HEK293 (cell line): ENCODE measurements at regions not wholly inside any gene's neighbourhood (a gene's known extent, or its start where the extent isn't known, plus 50 kb on each side); places are given as distances from the start of the nearest gene placed in this dataset.

Source experiments
- CTCF ChIA-PET: fragments of 350-600 bp; formaldehyde crosslinking; extraction: SDS; loops from one replicate; lab custom pipeline; 2021; ENCODE audit warnings: antibody characterized with exemption; lab: Yijun Ruan, JAX
- POLR2A ChIA-PET: fragments of 300-600 bp; formaldehyde crosslinking; extraction: SDS; loops from one replicate; lab custom pipeline; 2020; ENCODE audit warnings: antibody characterized with exemption, inconsistent platforms; lab: Yijun Ruan, JAX
- H3K27ac ChIP-seq: fragments of 200-500 bp; sonication (Bioruptor generic); 2 replicates; pipeline ENCODE4 v1.5.1; 2014; ENCODE audit warnings: low read depth, low read length, control low read depth, inconsistent platforms; ENCODE audit errors: extremely low read depth
- H3K36me3 ChIP-seq, 2 experiments: fragments of 200-500 bp in 1 of 2; sonication (Bioruptor generic) in 1 of 2; 1 replicate in 1 of 2; 2 replicates in 1 of 2; pipeline ENCODE4 v1.5.1; 2014 to 2017; ENCODE audit warnings: inconsistent platforms in 2 of 2, low read length in 2 of 2; ENCODE audit not compliant: control insufficient read depth in 2 of 2, insufficient read depth in 1 of 2
- H3K4me1 ChIP-seq: fragments of 200-500 bp; sonication (Bioruptor generic); 2 replicates; pipeline ENCODE4 v1.5.1; 2014; ENCODE audit warnings: mild to moderate bottlenecking, low read length, inconsistent platforms; ENCODE audit not compliant: control insufficient read depth, insufficient read depth
- H3K4me3 ChIP-seq: 2 replicates; pipeline ENCODE4 v1.5.1; 2011; ENCODE audit warnings: low read depth, mild to moderate bottlenecking, control low read depth, low read length, moderate library complexity
- H3K9me3 ChIP-seq: fragments of 200-500 bp; sonication (Bioruptor generic); 2 replicates; pipeline ENCODE4 v1.5.1; 2014; ENCODE audit warnings: low read depth, low read length, inconsistent platforms; ENCODE audit not compliant: control insufficient read depth, insufficient read depth
- GLI2 ChIP-seq: fragments of 450-650 bp; formaldehyde crosslinking; IDR thresholded peaks from 2 replicates; pipeline ENCODE4; 2017; ENCODE audit warnings: missing biosample characterization, missing genetic modification characterization, low read depth, borderline replicate concordance
- HIC1 ChIP-seq: fragments of 450-650 bp; formaldehyde crosslinking; IDR thresholded peaks from 2 replicates; pipeline ENCODE4 v1.5.1; 2016; ENCODE audit warnings: missing biosample characterization, missing genetic modification characterization
- KLF8 ChIP-seq: fragments of 450-650 bp; formaldehyde crosslinking; IDR thresholded peaks from 2 replicates; pipeline ENCODE4 v1.5.1; 2016; ENCODE audit warnings: missing biosample characterization, missing genetic modification characterization
- PRDM1 ChIP-seq: fragments of 450-650 bp; formaldehyde crosslinking; IDR thresholded peaks from 2 replicates; pipeline ENCODE4; 2016; ENCODE audit warnings: missing biosample characterization, missing genetic modification characterization
- PRDM4 ChIP-seq: fragments of 450-650 bp; formaldehyde crosslinking; IDR thresholded peaks from 2 replicates; pipeline ENCODE4 v1.5.1; 2017; ENCODE audit warnings: missing biosample characterization, missing genetic modification characterization
- RBAK ChIP-seq: fragments of 450-650 bp; formaldehyde crosslinking; IDR thresholded peaks from 2 replicates; pipeline ENCODE4 v1.5.1; 2016; ENCODE audit warnings: missing biosample characterization, missing genetic modification characterization
- SP2 ChIP-seq: fragments of 450-650 bp; formaldehyde crosslinking; IDR thresholded peaks from 2 replicates; pipeline ENCODE4 v1.5.1; 2016; ENCODE audit warnings: missing biosample characterization, missing genetic modification characterization
- TCF7L2 ChIP-seq: IDR thresholded peaks from 2 replicates; pipeline ENCODE4 v1.6.1; 2011; ENCODE audit warnings: low read depth, mild to moderate bottlenecking, inconsistent platforms, low read length, moderate library complexity, borderline replicate concordance
- ZBTB1 ChIP-seq: fragments of 450-650 bp; formaldehyde crosslinking; IDR thresholded peaks from 2 replicates; pipeline ENCODE4 v1.5.1; 2016; ENCODE audit warnings: missing biosample characterization, missing genetic modification characterization
- ZBTB11 ChIP-seq: fragments of 450-650 bp; formaldehyde crosslinking; conservative IDR thresholded peaks from 2 replicates; pipeline ENCODE4 v1.5.1; 2016; ENCODE audit warnings: low read depth, missing biosample characterization, missing genetic modification characterization
- ZFP3 ChIP-seq: fragments of 450-650 bp; formaldehyde crosslinking; IDR thresholded peaks from 2 replicates; pipeline ENCODE4 v1.5.1; 2016; ENCODE audit warnings: low read depth, missing biosample characterization, missing genetic modification characterization
- ZFP41 ChIP-seq: fragments of 450-650 bp; formaldehyde crosslinking; IDR thresholded peaks from 2 replicates; pipeline ENCODE4 v1.5.1; 2016; ENCODE audit warnings: missing biosample characterization, missing genetic modification characterization, borderline replicate concordance
- ZNF133 ChIP-seq: fragments of 450-650 bp; formaldehyde crosslinking; IDR thresholded peaks from 2 replicates; pipeline ENCODE4 v1.5.1; 2016; ENCODE audit warnings: missing biosample characterization, missing genetic modification characterization
- ZNF146 ChIP-seq: fragments of 450-650 bp; formaldehyde crosslinking; IDR thresholded peaks from 2 replicates; pipeline ENCODE4 v1.5.1; 2016; ENCODE audit warnings: missing biosample characterization, missing genetic modification characterization
- ZNF155 ChIP-seq: fragments of 450-650 bp; formaldehyde crosslinking; IDR thresholded peaks from 2 replicates; pipeline ENCODE4 v1.5.1; 2016; ENCODE audit warnings: missing biosample characterization, missing genetic modification characterization
- ZNF16 ChIP-seq: fragments of 450-650 bp; formaldehyde crosslinking; IDR thresholded peaks from 2 replicates; pipeline ENCODE4 v1.5.1; 2016; ENCODE audit warnings: low read depth, missing biosample characterization, missing genetic modification characterization
- ZNF19 ChIP-seq: fragments of 450-650 bp; formaldehyde crosslinking; IDR thresholded peaks from 2 replicates; pipeline ENCODE4; 2016; ENCODE audit warnings: missing biosample characterization, missing genetic modification characterization, low read depth
- ZNF211 ChIP-seq: fragments of 450-650 bp; formaldehyde crosslinking; IDR thresholded peaks from 2 replicates; pipeline ENCODE4 v1.5.1; 2016; ENCODE audit warnings: low read depth, missing biosample characterization, missing genetic modification characterization
- ZNF24 ChIP-seq: fragments of 450-650 bp; formaldehyde crosslinking; IDR thresholded peaks from 2 replicates; pipeline ENCODE4 v1.5.1; 2016; ENCODE audit warnings: missing biosample characterization, missing genetic modification characterization
- ZNF423 ChIP-seq: fragments of 450-650 bp; formaldehyde crosslinking; IDR thresholded peaks from 2 replicates; pipeline ENCODE4 v1.5.1; 2016; ENCODE audit warnings: missing biosample characterization, missing genetic modification characterization
- ZNF473 ChIP-seq: fragments of 450-650 bp; formaldehyde crosslinking; IDR thresholded peaks from 2 replicates; pipeline ENCODE4 v1.5.1; 2017; ENCODE audit warnings: missing biosample characterization, missing genetic modification characterization
- ZNF48 ChIP-seq: fragments of 450-650 bp; formaldehyde crosslinking; IDR thresholded peaks from 2 replicates; pipeline ENCODE4 v1.5.1; 2016; ENCODE audit warnings: missing biosample characterization, missing genetic modification characterization
- ZNF558 ChIP-seq: fragments of 450-650 bp; formaldehyde crosslinking; IDR thresholded peaks from 2 replicates; pipeline ENCODE4 v1.5.1; 2016; ENCODE audit warnings: missing biosample characterization, missing genetic modification characterization
- ZNF596 ChIP-seq: fragments of 450-650 bp; IDR thresholded peaks from 2 replicates; pipeline ENCODE4 v1.5.0; 2018; ENCODE audit warnings: missing biosample characterization, mild to moderate bottlenecking, missing genetic modification characterization, moderate library complexity
- ZNF664 ChIP-seq: fragments of 450-650 bp; formaldehyde crosslinking; IDR thresholded peaks from 2 replicates; pipeline ENCODE4 v1.5.1; 2016; ENCODE audit warnings: missing biosample characterization, missing genetic modification characterization
- ZNF701 ChIP-seq: fragments of 450-650 bp; formaldehyde crosslinking; IDR thresholded peaks from 2 replicates; pipeline ENCODE4 v1.5.1; 2016; ENCODE audit warnings: missing biosample characterization, missing genetic modification characterization
- ZSCAN18 ChIP-seq: fragments of 450-650 bp; formaldehyde crosslinking; IDR thresholded peaks from 2 replicates; pipeline ENCODE4 v1.5.1; 2016; ENCODE audit warnings: missing biosample characterization, missing genetic modification characterization
- ZSCAN5A ChIP-seq: fragments of 450-650 bp; formaldehyde crosslinking; IDR thresholded peaks from 2 replicates; pipeline ENCODE4 v1.5.1; 2016; ENCODE audit warnings: missing biosample characterization, missing genetic modification characterization

GRCh38 chr12:58487255-58487654 lies 433.0 kb downstream of the LRIG3 start:
- ChIA-PET POLR2A (no interaction called here), CTCF (no interaction called here)
- H3K9me3 ChIP-seq: no peaks in the 10 kb centered on the region
- peaks cover 8% of the 10 kb centered on the region; the same call in 1 of the 2 replicates for H3K4me1 ChIP-seq
- no peak for TF ChIP-seq ZNF664 (tag by site-specific recombination)
- no peak for TF ChIP-seq PRDM1
- no peak for TF ChIP-seq ZNF19
- no peak for TF ChIP-seq ZFP3 (tag by site-specific recombination)
- no peak for TF ChIP-seq ZNF558
- TF ChIP-seq ZNF701 (tag by site-specific recombination): no peak
- TF ChIP-seq KLF8: no peak
- no peak for TF ChIP-seq ZFP41 (tag by site-specific recombination)
- no peak for TF ChIP-seq ZNF146 (tag by site-specific recombination)
- no peak for TF ChIP-seq ZNF423
- no peak for TF ChIP-seq TCF7L2
- TF ChIP-seq ZNF24 (tag by site-specific recombination): no peak
- TF ChIP-seq ZNF133: no peak
- no peak for TF ChIP-seq ZNF473 (tag by site-specific recombination)
- no peak for TF ChIP-seq GLI2 (tag by site-specific recombination)
- TF ChIP-seq HIC1: no peak
- TF ChIP-seq PRDM4 (tag by site-specific recombination): no peak
- TF ChIP-seq ZNF211 (tag by site-specific recombination): no peak
- TF ChIP-seq ZNF48: no peak
- TF ChIP-seq ZNF596 (tag by site-specific recombination): no peak
- no peak overlapping the region for H3K27ac ChIP-seq
- H3K4me3 ChIP-seq: no peak overlapping the region
- H3K36me3 ChIP-seq: no peaks in the 10 kb centered on the region

- no peak overlapping the region for H3K27ac ChIP-seq
- H3K4me1 ChIP-seq: peaks cover 8% of the 10 kb centered on the region; the same call in 1 of the 2 replicates
- no peaks in the 10 kb centered on the region for H3K9me3 ChIP-seq
- POLR2A ChIA-PET: no interaction called here
- H3K4me3 ChIP-seq: no peak overlapping the region
- no peaks in the 10 kb centered on the region for H3K36me3 ChIP-seq
- CTCF ChIA-PET: interaction anchor here (0.6 kb wide), 1 partner anchor 117 kb away, joined by 3 read pairs; no protein-coding TSS in a partner anchor
- no peak for TF ChIP-seq SP2 (tag by site-specific recombination)
- TF ChIP-seq RBAK (tag by site-specific recombination): no peak
- no peak for TF ChIP-seq ZBTB11
- no peak for TF ChIP-seq ZNF16 (tag by site-specific recombination)
- no peak for TF ChIP-seq ZBTB1
- no peak for TF ChIP-seq ZNF155 (tag by site-specific recombination)
- TF ChIP-seq ZSCAN5A (tag by site-specific recombination): no peak
- TF ChIP-seq ZSCAN18: no peak
Observed at GRCh38 chr12:58487678-58488161, 432.6 kb downstream of the LRIG3 start.
